ENCODE measurements at regions not wholly inside any gene's neighbourhood (a gene's known extent, or its start where the extent isn't known, plus 50 kb on each side); places are given as distances from the start of the nearest gene placed in this dataset.

DNA sequence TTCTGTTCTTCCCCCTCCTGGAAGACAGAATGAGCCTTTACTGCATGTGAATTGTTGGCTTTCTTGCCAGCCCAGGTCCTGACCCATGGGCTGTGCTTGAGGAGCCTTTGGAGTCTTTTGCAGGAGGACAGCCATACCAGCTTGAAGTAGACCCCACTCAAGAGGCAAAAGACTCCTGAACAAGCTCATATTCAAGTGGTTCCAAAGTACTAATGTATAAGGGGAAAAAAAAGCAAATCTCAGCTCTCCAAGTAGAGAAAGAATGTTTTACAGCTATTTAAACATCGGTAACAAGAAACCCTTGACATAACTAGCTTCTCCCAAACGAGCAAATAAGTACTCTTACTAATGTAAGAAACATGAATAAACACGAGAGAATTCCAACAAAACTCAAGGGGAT lies 174.9 kb upstream of the MXRA5 start:
- no peaks in the 10 kb centered on the region for H3K36me3 ChIP-seq (ENCODE audit: control insufficient read depth in 2 of 4, insufficient read depth in 4 of 4, low read length in 3 of 4)
- no peaks in the 10 kb centered on the region for H3K4me1 ChIP-seq (replicated peaks in 1 of 4; ENCODE audit: control insufficient read depth in 3 of 4, insufficient read depth in 4 of 4, low read length in 3 of 4)
- H3K4me3 ChIP-seq (ENCODE audit: extremely low read depth in 1 of 4, insufficient read depth in 2 of 4, low read depth in 3 of 4, low read length in 4 of 4), result no peak overlapping the region
- POLR2A ChIA-PET (ENCODE audit: partially characterized antibody), result no interaction called here
- H3K79me1 ChIP-seq (ENCODE audit: low read depth, low read length), result no peaks in the 10 kb centered on the region
- H4K91ac ChIP-seq (replicated peaks; ENCODE audit: insufficient read length, low read length), result no peak overlapping the region
- WGBS, 2 experiments (ENCODE audit: extremely low coverage in 1 of 2, insufficient coverage in 1 of 2, insufficient read length in 1 of 2, insufficient replicate concordance in 2 of 2, low coverage in 1 of 2, low lambda C conversion rate in 2 of 2, missing lambda C conversion rate in 1 of 2), result 80% methylated on average over 3 of the region's 3 CpGs; no CpG with 5 or more reads in 1 of the 2 experiments
- H2BK120ac ChIP-seq (replicated peaks; ENCODE audit: low read depth, low read length), result no peak overlapping the region
- no peak overlapping the region for H4K8ac ChIP-seq (ENCODE audit: extremely low read depth, insufficient read depth, low read length)
- no peak overlapping the region for H3K56ac ChIP-seq (replicated peaks; ENCODE audit: insufficient read length, low read depth, low read length)
- TF ChIP-seq TBP (IDR thresholded peaks at IDR 0.05; ENCODE audit: low read depth, low read length), result no peak
- TF ChIP-seq, protein P1, sequence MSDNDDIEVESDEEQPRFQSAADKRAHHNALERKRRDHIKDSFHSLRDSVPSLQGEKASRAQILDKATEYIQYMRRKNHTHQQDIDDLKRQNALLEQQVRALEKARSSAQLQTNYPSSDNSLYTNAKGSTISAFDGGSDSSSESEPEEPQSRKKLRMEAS (IDR thresholded peaks at IDR 0.05), result no peak
- no peak for TF ChIP-seq POLR2A (IDR thresholded peaks at IDR 0.05; ENCODE audit: control extremely low read depth in 1 of 2, low read depth in 2 of 2, low read length in 2 of 2)
- no peak for TF ChIP-seq SIRT6 (IDR thresholded peaks at IDR 0.05; ENCODE audit: low read length)
- no peak for TF ChIP-seq NANOG (IDR thresholded peaks at IDR 0.05; ENCODE audit: insufficient read depth, low read depth, low read length, poor library complexity, severe bottlenecking)
- no peak for TF ChIP-seq BACH1 (IDR thresholded peaks at IDR 0.05; ENCODE audit: low read length)
- TF ChIP-seq RAD21 (IDR thresholded peaks at IDR 0.05 in 1 of 2, conservative IDR thresholded peaks at IDR 0.05 in 1 of 2; ENCODE audit: low read depth in 2 of 2, low read length in 2 of 2), result no peak
- no peak overlapping the region for H2AK5ac ChIP-seq (ENCODE audit: low read depth, low read length)
- H3K23ac ChIP-seq (ENCODE audit: insufficient read length), result no peak overlapping the region
- H2AFZ ChIP-seq (ENCODE audit: low read length), result no peak overlapping the region
- no peak for FAIRE-seq
- no peak overlapping the region for H3K4me2 ChIP-seq (ENCODE audit: insufficient read depth in 1 of 2, low read depth in 2 of 2, low read length in 2 of 2)
- CTCF ChIA-PET (ENCODE audit: partially characterized antibody), result interaction anchor here (1.0 kb wide), 1 partner anchor 8 kb away, joined by 3 read pairs; no protein-coding TSS in a partner anchor
- no peaks in the 10 kb centered on the region for H3K79me2 ChIP-seq (ENCODE audit: control insufficient read depth in 1 of 2, insufficient read depth in 2 of 2, low read length in 2 of 2)
- H3K23me2 ChIP-seq (ENCODE audit: low read depth, low read length), result peaks cover 4% of the 10 kb centered on the region; the same call in 1 of the 2 replicates
- H4K5ac ChIP-seq (ENCODE audit: insufficient read length, low read depth, low read length), result no peak overlapping the region
- DNase-seq (ENCODE audit: low read depth in 1 of 2, low spot score in 2 of 2), result no peak
- H4K20me1 ChIP-seq (replicated peaks in 1 of 2; ENCODE audit: control insufficient read depth in 1 of 2, insufficient read depth in 2 of 2, low read length in 2 of 2), result no peaks in the 10 kb centered on the region
- H3K4ac ChIP-seq (replicated peaks; ENCODE audit: insufficient read length, low read depth, low read length), result no peak overlapping the region
- no peak overlapping the region for H2BK20ac ChIP-seq (ENCODE audit: low read length)
- H2BK12ac ChIP-seq (ENCODE audit: low read depth, low read length), result no peak overlapping the region
- no peak overlapping the region for H2BK5ac ChIP-seq (ENCODE audit: low read depth, low read length)
- H2BK15ac ChIP-seq (ENCODE audit: low read length), result no peak overlapping the region
- no peaks in the 10 kb centered on the region for H3K9me3 ChIP-seq (ENCODE audit: insufficient read depth in 2 of 2, low read depth in 1 of 2, low read length in 1 of 2)
- no peak overlapping the region for H3K9ac ChIP-seq (replicated peaks in 1 of 4; ENCODE audit: extremely low read depth in 1 of 4, low read depth in 3 of 4, low read length in 3 of 4)
- H3K18ac ChIP-seq (ENCODE audit: extremely low read depth, low read length), result no peak overlapping the region
- no peak overlapping the region for H3K14ac ChIP-seq (ENCODE audit: insufficient read length)
- no peak overlapping the region for H3K27ac ChIP-seq (ENCODE audit: low read depth, low read length)
- no peaks in the 10 kb centered on the region for H3K27me3 ChIP-seq (replicated peaks in 1 of 4; ENCODE audit: control insufficient read depth in 3 of 4, extremely low read depth in 1 of 4, insufficient read depth in 3 of 4, low read length in 3 of 4)

All from H1 (cell line).